ENCODE measurements at regions not wholly inside any gene's neighbourhood (a gene's known extent, or its start where the extent isn't known, plus 50 kb on each side); places are given as distances from the start of the nearest gene placed in this dataset.
"Not testable (repeated sequence)": the region's sequence is repeated elsewhere in the genome, so short reads cannot be mapped to it uniquely, and the experiment has no call there.

- DNase-seq: no peak
- no peaks in the 10 kb centered on the region for H3K36me3 Mint-ChIP-seq (ENCODE audit: insufficient read depth, unreplicated experiment)
- no peak overlapping the region for H3K4me3 Mint-ChIP-seq (ENCODE audit: low read depth, unreplicated experiment)
- CTCF ChIA-PET: interaction anchor here (0.9 kb wide), 1 partner anchor 49 kb away, joined by 3 read pairs; no protein-coding TSS in a partner anchor
- BruUV-seq (replicated peaks): no TSS peak
- no peaks in the 10 kb centered on the region for H3K27me3 Mint-ChIP-seq (ENCODE audit: unreplicated experiment)
- no peaks in the 10 kb centered on the region for H3K9me3 Mint-ChIP-seq (ENCODE audit: low read depth, unreplicated experiment)
- TF ChIP-seq CTCF (IDR thresholded peaks at IDR 0.05; ENCODE audit: unreplicated experiment): no peak
- intact Hi-C loops (cut with micrococcal nuclease; ENCODE audit: unreplicated experiment): no loop called here
- H3K4me1 Mint-ChIP-seq (ENCODE audit: low read depth, unreplicated experiment): no peaks in the 10 kb centered on the region
- H3K27ac Mint-ChIP-seq (ENCODE audit: unreplicated experiment): no peak overlapping the region
These were observed 834.3 kb downstream of the PLOD2 start for GRCh38 chr3:145326666-145327065.

- H3K27me3 Mint-ChIP-seq (ENCODE audit: unreplicated experiment); intact Hi-C loops (cut with micrococcal nuclease; ENCODE audit: unreplicated experiment); H3K9me3 Mint-ChIP-seq (ENCODE audit: low read depth, unreplicated experiment); H3K36me3 Mint-ChIP-seq (ENCODE audit: insufficient read depth, unreplicated experiment); CTCF ChIA-PET; H3K4me3 Mint-ChIP-seq (ENCODE audit: low read depth, unreplicated experiment); DNase-seq; H3K27ac Mint-ChIP-seq (ENCODE audit: unreplicated experiment); H3K4me1 Mint-ChIP-seq (ENCODE audit: low read depth, unreplicated experiment); BruUV-seq (replicated peaks): not testable (repeated sequence)
These were observed 827.6 kb downstream of the PLOD2 start for GRCh38 chr3:145333427-145333826.

DNA sequence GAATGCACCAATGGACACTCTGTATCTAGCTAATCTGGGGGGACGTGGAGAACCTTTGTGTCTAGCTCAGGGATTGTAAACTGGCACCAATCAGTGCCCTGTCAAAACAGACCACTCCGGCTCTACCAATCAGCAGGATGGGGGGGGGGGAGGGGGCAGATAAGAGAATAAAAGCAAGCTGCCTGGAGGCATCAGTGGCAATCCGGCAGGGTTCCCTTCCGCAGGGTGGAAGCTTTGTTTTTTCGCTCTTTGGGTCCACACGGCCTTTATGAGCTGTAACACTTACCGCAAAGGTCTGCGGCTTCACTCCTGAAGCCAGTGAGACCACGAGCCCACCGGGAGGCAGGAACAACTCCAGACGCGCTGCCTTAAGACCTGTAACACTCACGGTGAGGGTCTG lies 827.1 kb downstream of the PLOD2 start:
- Mint-ChIP-seq H3K4me1 (ENCODE audit: low read depth, unreplicated experiment) (no peaks in the 10 kb centered on the region), H3K4me3 (ENCODE audit: low read depth, unreplicated experiment) (no peak overlapping the region), H3K27me3 (ENCODE audit: unreplicated experiment) (no peaks in the 10 kb centered on the region), H3K36me3 (ENCODE audit: insufficient read depth, unreplicated experiment) (no peaks in the 10 kb centered on the region), H3K9me3 (ENCODE audit: low read depth, unreplicated experiment) (no peaks in the 10 kb centered on the region), H3K27ac (ENCODE audit: unreplicated experiment) (no peak overlapping the region)
- no TSS peak for BruUV-seq (replicated peaks)
- TF ChIP-seq CTCF (IDR thresholded peaks at IDR 0.05; ENCODE audit: unreplicated experiment): no peak
- DNase-seq: no peak
- CTCF ChIA-PET: no interaction called here
- intact Hi-C loops (cut with micrococcal nuclease; ENCODE audit: unreplicated experiment): no loop called here

GRCh38 chr3:145355206-145355605 lies 805.8 kb downstream of the PLOD2 start:
- Mint-ChIP-seq H3K9me3 (ENCODE audit: low read depth, unreplicated experiment) (peaks cover 25% of the 10 kb centered on the region), H3K27ac (ENCODE audit: unreplicated experiment) (no peak overlapping the region), H3K4me1 (ENCODE audit: low read depth, unreplicated experiment) (no peaks in the 10 kb centered on the region), H3K4me3 (ENCODE audit: low read depth, unreplicated experiment) (no peak overlapping the region), H3K36me3 (ENCODE audit: insufficient read depth, unreplicated experiment) (no peaks in the 10 kb centered on the region), H3K27me3 (ENCODE audit: unreplicated experiment) (no peaks in the 10 kb centered on the region)
- no peak for TF ChIP-seq CTCF (IDR thresholded peaks at IDR 0.05; ENCODE audit: unreplicated experiment)
- CTCF ChIA-PET: no interaction called here
- no TSS peak for BruUV-seq (replicated peaks)
- intact Hi-C loops (cut with micrococcal nuclease; ENCODE audit: unreplicated experiment): no loop called here
- no peak for DNase-seq

DNA sequence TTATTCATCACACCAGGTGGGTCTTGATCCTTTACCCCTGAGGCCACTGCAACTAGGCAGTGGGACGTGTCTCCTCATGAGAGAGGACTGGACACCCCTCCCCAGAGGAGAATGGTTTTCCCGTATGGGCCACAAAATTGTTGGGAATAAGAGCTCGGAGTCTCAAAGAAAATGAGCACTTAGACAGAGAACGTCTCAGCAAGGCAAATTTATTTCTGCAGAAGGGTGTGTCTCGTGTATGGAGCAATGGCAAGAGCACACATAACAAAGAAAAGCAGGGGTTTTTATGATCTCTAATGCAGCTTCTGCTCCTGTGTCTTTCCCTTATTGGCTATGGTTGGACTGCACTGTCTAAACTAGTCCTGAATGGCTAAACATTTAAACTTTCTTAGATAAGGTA lies 803.5 kb downstream of the PLOD2 start:
- Mint-ChIP-seq H3K4me3 (ENCODE audit: low read depth, unreplicated experiment) (no peak overlapping the region), H3K27ac (ENCODE audit: unreplicated experiment) (no peak overlapping the region), H3K9me3 (ENCODE audit: low read depth, unreplicated experiment) (peaks cover 25% of the 10 kb centered on the region), H3K4me1 (ENCODE audit: low read depth, unreplicated experiment) (no peaks in the 10 kb centered on the region), H3K36me3 (ENCODE audit: insufficient read depth, unreplicated experiment) (no peaks in the 10 kb centered on the region), H3K27me3 (ENCODE audit: unreplicated experiment) (no peaks in the 10 kb centered on the region)
- TF ChIP-seq CTCF (IDR thresholded peaks at IDR 0.05; ENCODE audit: unreplicated experiment): no peak
- DNase-seq: no peak
- intact Hi-C loops (cut with micrococcal nuclease; ENCODE audit: unreplicated experiment): no loop called here
- CTCF ChIA-PET: no interaction called here
- no TSS peak for BruUV-seq (replicated peaks)

Data from Calu3 (cell line).